Neural progenitor cell (in vitro differentiated cells): ENCODE measurements at regions not wholly inside any gene's neighbourhood (a gene's known extent, or its start where the extent isn't known, plus 50 kb on each side); places are given as distances from the start of the nearest gene placed in this dataset.

Source experiments
- CTCF ChIP-seq: fragments of 200-600 bp; sonication (generic); IDR thresholded peaks from 2 replicates; pipeline ENCODE4 v1.5.1; 2017; ENCODE audit warnings: antibody characterized with exemption, mild to moderate bottlenecking
- EZH2 ChIP-seq: fragments of 200-600 bp; sonication (generic); IDR thresholded peaks from 2 replicates; pipeline ENCODE4 v1.6.1; 2017; ENCODE audit warnings: antibody characterized with exemption, mild to moderate bottlenecking, moderate library complexity
- EZH2phosphoT487 ChIP-seq: fragments of 200-600 bp; sonication (generic); IDR thresholded peaks from 2 replicates; pipeline ENCODE4 v1.6.1; 2017; ENCODE audit warnings: antibody characterized with exemption

GRCh38 chr3:180403156-180403555 is 198.8 kb upstream of the TTC14 start:
- no peak for TF ChIP-seq CTCF
- no peak for TF ChIP-seq EZH2phosphoT487
- TF ChIP-seq EZH2, result no peak
